GM18505 (cell line): ENCODE measurements at regions not wholly inside any gene's neighbourhood (a gene's known extent, or its start where the extent isn't known, plus 50 kb on each side); places are given as distances from the start of the nearest gene placed in this dataset.
"Not testable (repeated sequence)": the region's sequence is repeated elsewhere in the genome, so short reads cannot be mapped to it uniquely, and the experiment has no call there.

ENCODE experiments used
- ATAC-seq: cut with Tn5 transposase; IDR thresholded peaks from one replicate; pipeline ENCODE4 v1.9.1; 2021; ENCODE audit not compliant: unreplicated experiment
- POLR2A ChIP-seq: IDR thresholded peaks from 4 replicates; pipeline ENCODE4 v1.6.1; 2011; ENCODE audit warnings: borderline replicate concordance; ENCODE audit not compliant: insufficient read depth, insufficient read length; ENCODE audit errors: extremely low read depth

GRCh38 chr7:13563257-13563656 is 426.2 kb downstream of the ETV1 start:
- no peak for ATAC-seq
- TF ChIP-seq POLR2A: no peak

- no peak for TF ChIP-seq POLR2A
- no peak for ATAC-seq
Observed at GRCh38 chr7:13563680-13564079, 425.8 kb downstream of the ETV1 start.

GRCh38 chr7:13577566-13578145 is 411.8 kb downstream of the ETV1 start:
- no peak for ATAC-seq
- no peak for TF ChIP-seq POLR2A

GRCh38 chr7:13578294-13578693 is 411.2 kb downstream of the ETV1 start:
- no peak for TF ChIP-seq POLR2A
- no peak for ATAC-seq

- ATAC-seq: no peak
- no peak for TF ChIP-seq POLR2A
Observed at GRCh38 chr7:13581097-13581496, 408.4 kb downstream of the ETV1 start.

GRCh38 chr7:13593854-13594253 is 395.6 kb downstream of the ETV1 start:
- no peak for ATAC-seq
- no peak for TF ChIP-seq POLR2A

GRCh38 chr7:13602036-13602435 is 387.4 kb downstream of the ETV1 start:
- TF ChIP-seq POLR2A: no peak
- ATAC-seq: no peak

- no peak for TF ChIP-seq POLR2A
- ATAC-seq: no peak
Observed at GRCh38 chr7:13603016-13603415, 386.4 kb downstream of the ETV1 start.

- no peak for TF ChIP-seq POLR2A
- ATAC-seq: no peak
Observed at GRCh38 chr7:13603661-13604060, 385.8 kb downstream of the ETV1 start.

GRCh38 chr7:13604178-13604577 is 385.3 kb downstream of the ETV1 start:
- ATAC-seq: no peak
- no peak for TF ChIP-seq POLR2A

GRCh38 chr7:13610372-13610771 is 379.1 kb downstream of the ETV1 start:
- no peak for ATAC-seq
- no peak for TF ChIP-seq POLR2A

- no peak for ATAC-seq
- TF ChIP-seq POLR2A: no peak
Observed at GRCh38 chr7:13615679-13616078, 373.8 kb downstream of the ETV1 start.

GRCh38 chr7:13627455-13627854 is 362.0 kb downstream of the ETV1 start:
- no peak for TF ChIP-seq POLR2A
- no peak for ATAC-seq

GRCh38 chr7:13628239-13629001 is 361.0 kb downstream of the ETV1 start:
- ATAC-seq: no peak
- no peak for TF ChIP-seq POLR2A

GRCh38 chr7:13631207-13632049 is 358.0 kb downstream of the ETV1 start:
- not testable (repeated sequence) for ATAC-seq
